Smooth muscle cell (in vitro differentiated cells): ENCODE measurements at regions not wholly inside any gene's neighbourhood (a gene's known extent, or its start where the extent isn't known, plus 50 kb on each side); places are given as distances from the start of the nearest gene placed in this dataset.
A peak's percentile ranks its signal among the peaks of the same experiment; 100 is the strongest.

Source experiments
- DNase-seq: peaks from one replicate; lab custom pipeline; 2025; ENCODE audit not compliant: unreplicated experiment; lab: John Stamatoyannopoulos, UW
- H2AFZ ChIP-seq: fragments of 200-600 bp; sonication (generic); 2 replicates; pipeline ENCODE4 v1.6.0; 2016; ENCODE audit warnings: antibody characterized with exemption, low read depth, mild to moderate bottlenecking
- H3F3A ChIP-seq: fragments of 200-600 bp; sonication (generic); 2 replicates; pipeline ENCODE4 v1.6.0; 2017; ENCODE audit warnings: antibody characterized with exemption, low read depth
- H3K27ac ChIP-seq: fragments of 200-600 bp; sonication (generic); 2 replicates; pipeline ENCODE4 v1.5.1; 2016; ENCODE audit warnings: low read depth, mild to moderate bottlenecking
- H3K27me3 ChIP-seq: fragments of 200-600 bp; sonication (generic); 2 replicates; pipeline ENCODE4 v1.6.1; 2016; ENCODE audit warnings: low read depth, mild to moderate bottlenecking
- H3K36me3 ChIP-seq: fragments of 200-600 bp; sonication (generic); 2 replicates; pipeline ENCODE4 v1.5.1; 2016; ENCODE audit warnings: low read depth
- H3K4me1 ChIP-seq: fragments of 200-600 bp; sonication (generic); 2 replicates; pipeline ENCODE4 v1.5.1; 2016; ENCODE audit warnings: low read depth
- H3K4me2 ChIP-seq: fragments of 200-600 bp; sonication (generic); 2 replicates; pipeline ENCODE4 v1.6.0; 2016; ENCODE audit warnings: mild to moderate bottlenecking
- H3K4me3 ChIP-seq: fragments of 200-600 bp; sonication (generic); 2 replicates; pipeline ENCODE4 v1.5.1; 2016; ENCODE audit warnings: mild to moderate bottlenecking
- H3K79me2 ChIP-seq: fragments of 200-600 bp; sonication (generic); 2 replicates; pipeline ENCODE4 v1.6.0; 2016; ENCODE audit warnings: low read depth, mild to moderate bottlenecking
- H3K9ac ChIP-seq: fragments of 200-600 bp; sonication (generic); 2 replicates; pipeline ENCODE4 v1.6.0; 2016; ENCODE audit warnings: low read depth
- H3K9me3 ChIP-seq: fragments of 200-600 bp; sonication (generic); replicated peaks from 2 replicates; pipeline ENCODE4 v1.5.1; 2016; ENCODE audit warnings: low read depth
- H4K20me1 ChIP-seq: fragments of 200-600 bp; sonication (generic); 2 replicates; pipeline ENCODE4 v1.6.0; 2016; ENCODE audit warnings: low read depth
- WGBS: methylation state at CpG from one replicate; pipeline ENCODE4 v1.1.7; 2016; ENCODE audit warnings: low lambda C conversion rate; 5-methylcytosine and 5-hydroxymethylcytosine counted together
- TF ChIP-seq, protein P1 (sequence below): fragments of 200-600 bp; sonication (generic); IDR thresholded peaks from 2 replicates; pipeline ENCODE4 v1.5.1; 2017; ENCODE audit warnings: borderline replicate concordance, mild to moderate bottlenecking, antibody characterized with exemption; ENCODE audit not compliant: insufficient read depth, poor library complexity, severe bottlenecking

DNA sequence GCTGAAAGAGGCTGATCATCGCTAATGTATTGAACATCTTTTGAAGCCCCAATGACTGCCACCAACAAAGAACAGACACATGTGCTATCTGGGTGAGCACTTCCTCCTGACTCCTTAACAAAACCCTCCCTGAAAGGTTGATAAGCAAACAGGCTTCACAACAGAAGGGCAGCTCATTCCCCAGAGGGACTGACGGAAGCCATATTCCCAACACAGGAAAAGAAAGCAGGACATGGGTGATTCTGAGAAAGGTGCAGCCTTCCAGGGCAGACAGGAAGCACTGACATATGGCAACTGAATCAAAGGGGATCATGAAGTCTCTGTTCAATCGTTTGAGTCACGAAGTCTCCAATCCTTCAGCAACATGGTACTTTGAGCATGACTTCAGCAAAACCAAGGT is 929.0 kb downstream of the MCTP2 start:
- Histone ChIP-seq H3K4me3 (no peak overlapping the region), H3K27ac (no peak overlapping the region), H4K20me1 (no peaks in the 10 kb centered on the region), H2AFZ (no peak overlapping the region), H3F3A (peaks cover 11% of the 10 kb centered on the region), H3K4me2 (no peak overlapping the region), H3K4me1 (peaks cover 5% of the 10 kb centered on the region), H3K36me3 (no peaks in the 10 kb centered on the region), H3K9ac (no peak overlapping the region), H3K79me2 (no peaks in the 10 kb centered on the region), H3K27me3 (no peaks in the 10 kb centered on the region), H3K9me3 (no peaks in the 10 kb centered on the region)
- WGBS, result 81% methylated on average over 4 of the region's 4 CpGs
- TF ChIP-seq, protein P1, sequence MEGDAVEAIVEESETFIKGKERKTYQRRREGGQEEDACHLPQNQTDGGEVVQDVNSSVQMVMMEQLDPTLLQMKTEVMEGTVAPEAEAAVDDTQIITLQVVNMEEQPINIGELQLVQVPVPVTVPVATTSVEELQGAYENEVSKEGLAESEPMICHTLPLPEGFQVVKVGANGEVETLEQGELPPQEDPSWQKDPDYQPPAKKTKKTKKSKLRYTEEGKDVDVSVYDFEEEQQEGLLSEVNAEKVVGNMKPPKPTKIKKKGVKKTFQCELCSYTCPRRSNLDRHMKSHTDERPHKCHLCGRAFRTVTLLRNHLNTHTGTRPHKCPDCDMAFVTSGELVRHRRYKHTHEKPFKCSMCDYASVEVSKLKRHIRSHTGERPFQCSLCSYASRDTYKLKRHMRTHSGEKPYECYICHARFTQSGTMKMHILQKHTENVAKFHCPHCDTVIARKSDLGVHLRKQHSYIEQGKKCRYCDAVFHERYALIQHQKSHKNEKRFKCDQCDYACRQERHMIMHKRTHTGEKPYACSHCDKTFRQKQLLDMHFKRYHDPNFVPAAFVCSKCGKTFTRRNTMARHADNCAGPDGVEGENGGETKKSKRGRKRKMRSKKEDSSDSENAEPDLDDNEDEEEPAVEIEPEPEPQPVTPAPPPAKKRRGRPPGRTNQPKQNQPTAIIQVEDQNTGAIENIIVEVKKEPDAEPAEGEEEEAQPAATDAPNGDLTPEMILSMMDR, result no peak
- no peak for DNase-seq

DNA sequence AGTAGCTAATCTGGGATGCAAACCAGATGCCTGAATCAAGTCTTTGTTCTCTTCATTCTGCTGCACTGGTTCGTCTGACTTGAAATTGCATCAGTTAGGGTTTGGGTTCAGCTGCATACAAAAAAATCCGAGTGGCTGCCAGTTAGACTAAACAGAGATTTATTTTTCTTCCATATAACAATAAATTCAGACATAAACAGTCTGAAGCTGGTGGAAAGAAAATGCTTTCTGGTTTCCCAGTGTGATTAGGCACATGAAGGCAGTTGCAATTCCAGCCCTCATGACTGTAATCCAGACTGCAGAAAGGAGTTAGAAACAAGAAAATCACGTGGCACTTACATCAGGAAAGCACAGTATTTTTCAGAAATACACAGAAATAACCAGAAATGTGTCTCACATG is 930.7 kb downstream of the MCTP2 start:
- Histone ChIP-seq H3K9ac (peak overlapping the region; percentile 67), H3F3A (peaks cover 11% of the 10 kb centered on the region), H3K27ac (peak overlapping the region; percentile 91), H3K9me3 (no peaks in the 10 kb centered on the region), H3K4me2 (no peak overlapping the region), H3K4me3 (no peak overlapping the region), H3K79me2 (no peaks in the 10 kb centered on the region), H3K27me3 (no peaks in the 10 kb centered on the region), H3K4me1 (peaks cover 5% of the 10 kb centered on the region), H4K20me1 (no peaks in the 10 kb centered on the region), H3K36me3 (no peaks in the 10 kb centered on the region), H2AFZ (no peak overlapping the region)
- TF ChIP-seq, protein P1, result no peak
- WGBS, result 25% methylated on average over 3 of the region's 3 CpGs
- no peak for DNase-seq

DNA sequence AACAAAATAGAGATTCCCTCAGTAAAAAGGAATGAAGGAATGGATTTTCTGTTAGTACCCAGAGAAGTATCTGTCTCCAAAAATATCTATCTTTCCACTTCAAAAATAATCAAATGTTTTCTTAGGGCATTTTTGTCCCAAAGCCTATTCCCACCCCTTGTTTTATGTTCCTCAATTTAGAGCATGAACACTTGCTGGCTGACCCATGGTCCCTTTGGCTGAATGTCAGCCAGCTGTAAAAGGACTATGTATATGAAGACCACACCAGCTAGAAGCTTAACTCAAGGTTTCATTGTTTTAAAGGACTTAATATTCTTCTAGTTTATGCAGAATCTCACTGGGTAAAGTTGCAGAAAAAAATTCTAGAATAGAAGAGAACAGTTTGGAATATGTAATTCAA is 931.2 kb downstream of the MCTP2 start:
- Histone ChIP-seq H4K20me1 (no peaks in the 10 kb centered on the region), H3K9ac (peak overlapping the region; percentile 67), H2AFZ (no peak overlapping the region), H3K36me3 (no peaks in the 10 kb centered on the region), H3K4me1 (peaks cover 5% of the 10 kb centered on the region), H3K79me2 (no peaks in the 10 kb centered on the region), H3K27me3 (no peaks in the 10 kb centered on the region), H3K27ac (peak overlapping the region; percentile 91), H3K4me3 (no peak overlapping the region), H3K9me3 (no peaks in the 10 kb centered on the region), H3K4me2 (peak overlapping the region; percentile 52), H3F3A (peaks cover 11% of the 10 kb centered on the region)
- DNase-seq, result no peak
- TF ChIP-seq, protein P1, result no peak

DNA sequence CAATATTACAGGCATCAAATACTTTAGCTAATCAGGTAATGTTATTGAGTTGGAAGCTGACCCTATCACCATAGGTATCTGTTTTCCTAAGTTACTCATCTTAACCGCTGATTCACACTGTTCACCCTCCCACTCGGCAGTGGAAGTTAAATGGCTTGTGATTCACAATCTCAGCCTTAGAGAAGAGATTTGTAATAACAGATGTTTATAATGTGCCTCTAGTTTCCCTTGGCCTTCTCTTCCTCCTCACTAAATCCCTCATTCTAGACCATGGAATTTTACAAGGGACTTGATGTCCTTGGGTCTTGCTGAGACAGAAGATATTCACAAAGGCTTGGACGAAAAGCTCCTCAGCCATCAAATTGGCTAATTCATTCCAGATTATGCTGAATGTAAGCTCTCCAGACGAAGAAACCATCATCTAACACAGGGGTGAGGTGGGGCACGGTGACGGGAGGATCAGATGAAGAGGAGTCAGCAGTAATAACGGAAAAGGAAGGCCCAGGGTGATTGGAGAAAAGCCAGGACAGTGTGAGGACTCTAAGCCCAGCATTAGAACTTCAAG is 931.7 kb downstream of the MCTP2 start:
- H3K4me2 ChIP-seq, result peak overlapping the region; percentile 58
- WGBS, result 24% methylated on average over 7 of the region's 7 CpGs
- peaks cover 11% of the 10 kb centered on the region for H3F3A ChIP-seq
- peak overlapping the region; percentile 67 for H3K9ac ChIP-seq
- TF ChIP-seq, protein P1, result no peak
- no peaks in the 10 kb centered on the region for H3K9me3 ChIP-seq
- H3K4me1 ChIP-seq, result peaks cover 5% of the 10 kb centered on the region
- no peaks in the 10 kb centered on the region for H3K36me3 ChIP-seq
- no peaks in the 10 kb centered on the region for H4K20me1 ChIP-seq
- DNase-seq, result no peak
- no peaks in the 10 kb centered on the region for H3K27me3 ChIP-seq
- H3K4me3 ChIP-seq, result no peak overlapping the region
- H2AFZ ChIP-seq, result peak overlapping the region; percentile 78
- peak overlapping the region; percentile 91 for H3K27ac ChIP-seq
- H3K79me2 ChIP-seq, result no peaks in the 10 kb centered on the region
